HG02885 (cell line): ENCODE measurements at regions not wholly inside any gene's neighbourhood (a gene's known extent, or its start where the extent isn't known, plus 50 kb on each side); places are given as distances from the start of the nearest gene placed in this dataset.
"Not testable (repeated sequence)": the region's sequence is repeated elsewhere in the genome, so short reads cannot be mapped to it uniquely, and the experiment has no call there.

Experiments used
- ATAC-seq: cut with Tn5 transposase; IDR thresholded peaks from one replicate; pipeline ENCODE4 v1.9.1; 2021; ENCODE audit warnings: mild to moderate bottlenecking; ENCODE audit not compliant: unreplicated experiment, poor library complexity

DNA sequence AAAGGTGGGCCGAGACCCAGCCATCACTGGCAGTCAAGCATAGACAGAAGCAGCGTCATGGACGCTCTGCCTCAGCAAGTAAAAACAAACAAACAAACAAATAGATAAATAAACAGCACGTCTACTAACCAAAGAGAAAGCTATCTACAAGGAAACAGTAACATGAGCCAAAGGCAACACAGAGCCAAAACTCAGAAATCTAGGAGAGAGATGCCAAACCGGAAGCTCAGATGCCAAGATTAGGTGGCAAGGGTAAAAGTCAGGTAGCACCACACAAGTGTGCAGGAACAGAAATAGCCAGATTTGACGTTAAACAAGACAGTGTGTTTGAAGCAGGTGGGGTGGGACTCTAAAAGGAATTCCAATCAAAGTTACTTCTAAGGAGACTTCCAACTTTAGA is 448.3 kb upstream of the NFIA start:
- no peak for ATAC-seq

GRCh38 chr1:60622486-60622885 is 459.9 kb upstream of the NFIA start:
- ATAC-seq: no peak

GRCh38 chr1:60621368-60621851 is 461.0 kb upstream of the NFIA start:
- ATAC-seq: no peak

DNA sequence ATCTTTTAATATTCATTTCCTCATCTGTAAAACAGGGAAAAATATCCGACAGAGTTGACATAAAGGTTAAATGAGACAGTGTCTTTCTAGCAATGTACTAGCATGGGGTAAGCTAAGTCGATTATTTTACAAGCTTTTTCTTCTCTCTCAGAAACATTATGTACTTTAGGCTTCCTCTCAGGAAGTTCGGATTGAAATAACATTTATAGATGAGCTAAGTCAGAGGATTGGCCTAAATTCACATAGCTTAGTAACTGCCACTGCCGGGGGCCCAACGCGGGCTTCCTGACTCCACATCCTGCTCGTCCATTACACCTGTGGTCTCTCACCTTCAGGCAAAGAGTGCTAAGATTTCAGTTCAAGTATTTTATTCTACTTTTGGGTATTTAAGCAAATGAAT is 462.3 kb upstream of the NFIA start:
- no peak for ATAC-seq

- no peak for ATAC-seq
Measured at GRCh38 chr1:60619581-60619980, 462.8 kb upstream of the NFIA start.

GRCh38 chr1:60615666-60616065 is 466.7 kb upstream of the NFIA start:
- ATAC-seq: no peak

DNA sequence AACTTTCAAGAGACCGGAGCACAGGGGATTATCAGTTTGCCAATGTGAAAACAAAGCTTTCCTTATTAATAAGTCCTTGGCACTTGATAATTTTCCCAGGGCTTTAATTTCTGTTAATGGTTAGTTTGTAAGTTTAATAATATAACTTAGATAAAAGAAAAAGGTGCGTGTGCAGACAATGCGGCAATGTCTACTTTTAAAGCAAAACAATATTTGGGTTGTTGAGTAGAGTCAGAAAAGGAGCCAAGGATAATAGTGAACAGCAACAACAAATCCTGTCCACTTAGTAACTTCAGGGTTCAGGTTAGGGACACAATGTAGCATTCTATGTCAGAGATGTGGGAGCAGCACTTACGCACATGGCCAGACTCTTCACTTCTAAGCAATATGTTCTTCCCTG is 469.6 kb upstream of the NFIA start:
- ATAC-seq: no peak

DNA sequence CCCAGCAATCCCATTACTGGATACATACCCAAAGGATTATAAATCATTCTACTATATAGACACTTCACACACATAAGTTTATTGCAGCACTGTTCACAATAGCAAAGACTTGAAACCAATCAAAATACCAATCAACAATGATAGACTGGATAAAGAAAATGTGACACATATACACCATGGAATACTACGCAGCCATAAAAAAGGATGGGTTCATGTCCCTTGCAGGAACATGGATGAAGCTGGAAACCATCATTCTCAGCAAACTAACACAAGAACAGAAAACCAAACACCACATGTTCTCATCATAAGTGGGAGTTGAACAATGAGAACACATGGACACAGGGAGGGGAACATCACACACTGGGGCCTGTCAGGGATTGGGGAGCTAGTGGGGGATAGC is 475.4 kb upstream of the NFIA start:
- ATAC-seq: not testable (repeated sequence)

DNA sequence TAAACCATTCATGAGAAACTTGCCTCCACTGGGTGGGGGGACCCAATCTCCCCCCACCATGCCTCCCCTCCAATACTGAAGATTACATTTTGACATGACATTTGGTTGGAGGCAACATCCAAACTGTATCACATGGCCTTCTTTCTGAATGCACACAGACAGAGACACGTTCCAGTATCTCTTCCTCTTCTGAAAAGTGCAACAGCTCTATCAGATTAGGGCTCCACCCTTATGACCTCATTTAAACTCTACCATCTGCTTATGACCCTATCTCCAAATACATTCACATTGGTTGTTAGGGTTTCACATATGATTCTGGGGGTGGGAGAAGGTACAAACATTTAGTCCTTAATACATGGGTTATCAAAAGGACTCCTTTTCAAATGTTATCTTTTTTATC is 481.8 kb upstream of the NFIA start:
- no peak for ATAC-seq

GRCh38 chr1:60599574-60599973 is 482.8 kb upstream of the NFIA start:
- ATAC-seq: no peak

DNA sequence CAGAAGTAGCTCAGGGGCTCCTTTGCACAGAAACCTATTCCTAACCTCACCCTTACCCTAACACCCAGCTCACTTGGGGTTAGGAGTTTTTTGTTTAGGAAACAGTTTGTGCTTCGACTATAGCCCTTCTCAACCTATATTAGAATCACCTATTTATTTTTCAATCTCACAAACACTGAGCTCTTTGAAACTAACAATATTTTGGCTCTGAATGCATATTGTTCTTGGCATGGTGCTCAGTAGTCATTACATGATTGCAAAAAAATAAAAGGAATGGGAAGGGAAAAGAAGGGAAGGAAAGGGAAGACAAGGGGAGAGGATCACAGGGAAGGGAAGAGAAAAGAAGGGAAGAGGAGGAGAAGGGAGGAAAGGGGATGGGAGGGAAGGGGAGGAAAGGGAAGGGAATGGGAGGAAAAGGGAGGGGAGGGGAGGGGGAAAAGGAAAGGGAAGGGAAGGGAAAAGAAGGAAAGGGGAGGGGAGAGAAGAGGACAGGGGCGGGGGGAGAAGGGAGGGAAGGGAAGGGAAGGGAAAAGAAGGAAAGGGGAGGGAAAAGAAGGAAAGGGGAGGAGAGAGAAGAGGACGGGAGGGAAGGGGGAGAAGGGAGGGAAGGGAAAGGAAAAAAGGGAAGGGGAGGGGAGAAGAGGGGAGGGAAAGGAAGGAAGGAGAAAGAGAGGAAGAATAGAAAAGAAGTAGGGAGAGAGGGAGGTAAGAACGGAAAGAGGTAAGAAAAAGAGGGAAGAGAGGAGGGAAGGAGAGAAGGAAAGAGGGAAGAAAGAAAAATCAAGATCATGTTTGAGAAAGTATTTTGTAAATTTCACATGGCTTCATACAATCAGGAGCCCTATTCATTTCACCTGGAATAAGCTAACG is 484.1 kb upstream of the NFIA start:
- no peak for ATAC-seq

DNA sequence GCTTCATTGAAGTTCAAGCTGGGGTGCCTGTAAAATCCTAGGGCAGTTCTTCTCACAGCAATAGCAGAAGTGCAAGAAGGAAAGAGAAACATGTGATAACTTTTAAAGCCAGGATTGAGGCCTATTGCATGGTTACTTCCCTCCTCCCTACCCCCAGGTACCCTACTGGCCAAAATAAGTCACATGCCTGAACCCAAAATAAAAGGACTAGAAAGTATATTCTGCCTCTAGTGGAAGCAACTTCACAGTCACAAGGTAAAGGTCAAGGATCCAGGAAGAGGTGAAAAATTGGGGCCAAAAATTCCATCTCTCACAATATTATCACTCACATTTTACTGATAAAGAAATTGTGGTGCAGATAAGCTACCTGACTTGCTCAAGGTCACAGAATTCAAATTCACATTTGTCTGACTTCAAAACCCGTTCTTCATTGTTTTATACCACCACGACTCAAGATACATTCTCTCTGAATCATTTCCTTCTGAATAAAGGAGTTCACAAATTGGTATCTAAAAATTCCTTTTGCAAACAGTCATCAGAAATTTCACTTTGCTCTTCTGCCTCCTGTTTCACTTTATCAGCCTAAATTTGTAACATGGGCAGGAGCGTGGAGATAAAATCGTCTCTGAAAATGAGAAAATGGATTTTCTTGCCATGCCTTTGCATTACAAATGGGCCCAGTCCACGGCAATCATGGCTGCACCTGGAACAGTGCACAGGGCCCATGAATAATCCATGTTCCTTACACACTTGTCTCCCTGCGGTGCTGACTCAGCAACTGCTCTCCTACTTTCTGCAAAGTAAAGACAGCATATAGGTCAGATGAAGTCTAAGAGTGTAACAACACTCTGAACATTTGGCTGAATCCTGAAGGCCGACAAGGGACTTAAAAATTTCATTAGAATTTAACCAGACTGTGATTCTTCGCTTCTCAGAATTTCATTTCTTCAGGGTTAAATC is 485.3 kb upstream of the NFIA start:
- no peak for ATAC-seq

GRCh38 chr1:60591583-60591982 is 490.8 kb upstream of the NFIA start:
- no peak for ATAC-seq

DNA sequence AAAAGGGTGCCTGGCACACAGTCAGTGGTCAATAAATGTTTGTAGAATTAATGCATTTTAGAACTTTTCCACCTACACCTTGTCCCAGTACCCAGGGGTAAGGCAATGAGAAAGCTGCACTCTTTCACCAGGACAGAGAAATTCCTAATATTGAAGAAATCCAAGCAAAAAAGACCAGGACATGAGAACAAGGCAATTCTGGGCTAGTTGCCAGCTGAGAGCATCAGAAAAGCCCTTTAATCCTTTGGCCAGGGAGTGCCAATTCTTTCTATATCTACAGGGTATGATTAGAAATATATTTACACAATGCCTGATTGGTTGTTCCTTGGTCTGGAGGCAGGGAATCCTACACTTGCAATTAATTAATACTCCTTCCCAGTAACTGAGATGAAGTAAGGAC is 492.4 kb upstream of the NFIA start:
- no peak for ATAC-seq

GRCh38 chr1:60589046-60589748 is 493.2 kb upstream of the NFIA start:
- no peak for ATAC-seq

DNA sequence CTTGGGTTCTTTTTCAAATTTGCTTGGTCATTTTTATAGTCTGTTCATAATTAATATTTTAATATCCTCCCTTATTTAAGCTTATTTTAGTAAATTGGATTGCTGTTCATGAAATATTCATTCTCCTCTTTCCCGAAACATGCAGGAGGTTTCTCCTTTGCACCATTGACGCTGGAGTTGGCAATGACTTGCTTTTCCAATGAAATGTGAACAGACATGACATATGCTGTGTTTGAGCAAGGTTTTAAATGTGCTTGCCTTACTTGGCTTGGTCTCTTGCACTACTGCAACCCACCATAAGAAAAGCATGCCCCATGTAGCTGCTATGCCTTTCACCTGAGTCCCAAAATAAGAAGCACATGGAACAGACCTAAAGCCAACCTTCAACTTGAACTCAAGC is 498.0 kb upstream of the NFIA start:
- no peak for ATAC-seq

- no peak for ATAC-seq
Measured at GRCh38 chr1:60583696-60584095, 498.7 kb upstream of the NFIA start.

DNA sequence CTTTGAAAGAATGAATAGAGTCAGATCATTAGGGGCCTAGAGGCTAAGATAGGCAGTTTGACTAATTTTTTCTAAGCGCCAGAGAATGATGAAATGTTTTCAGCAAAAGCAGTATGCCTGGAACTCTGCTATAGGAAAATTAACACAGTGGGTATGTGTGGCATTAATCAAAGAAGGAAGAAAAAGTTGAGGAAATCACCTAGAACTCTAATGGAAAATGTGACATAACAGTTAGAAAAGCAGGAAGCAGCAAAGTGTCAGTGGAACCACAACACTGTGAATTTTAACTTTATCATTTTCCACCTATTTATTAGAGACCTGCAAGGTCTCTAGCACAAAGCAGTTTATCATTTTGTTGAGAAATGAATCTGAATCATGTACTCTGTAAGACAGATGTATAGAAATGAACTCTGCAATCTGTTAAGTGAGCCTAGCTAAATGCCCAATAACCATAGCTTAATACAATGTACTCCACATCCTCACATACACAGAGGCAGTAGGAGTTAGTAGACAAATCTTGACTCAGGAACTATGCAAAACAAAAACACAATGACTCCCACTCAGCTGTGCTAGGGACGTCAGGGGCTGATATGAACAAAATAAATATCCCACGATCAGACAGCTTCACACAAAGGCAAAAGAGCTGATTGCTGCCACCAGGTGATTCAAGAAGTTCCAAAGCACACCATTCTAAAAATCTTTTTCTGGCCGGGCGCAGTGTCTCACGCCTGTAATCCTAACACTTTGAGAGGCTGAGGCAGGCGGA is 500.7 kb upstream of the NFIA start:
- ATAC-seq: no peak

DNA sequence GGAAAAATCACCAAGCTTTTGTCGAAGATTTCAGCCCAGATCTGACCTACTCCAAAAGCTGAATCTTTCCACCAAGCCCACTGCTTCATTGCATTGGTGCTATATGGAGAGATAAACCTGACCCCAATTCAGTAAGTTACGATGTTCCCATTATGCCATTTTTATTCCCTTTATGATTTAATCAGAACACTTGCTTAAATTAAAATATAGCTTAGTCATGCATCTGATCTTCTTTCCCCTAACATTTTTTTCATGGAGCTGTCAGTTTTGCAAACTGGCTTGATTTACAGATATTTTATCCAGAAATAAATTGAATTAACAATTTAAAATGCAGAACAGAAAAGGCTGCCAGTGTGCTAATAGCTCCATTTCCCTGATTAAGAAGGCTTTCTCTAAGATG is 503.5 kb upstream of the C1orf87 start:
- ATAC-seq: no peak
